ENCODE measurements at regions not wholly inside any gene's neighbourhood (a gene's known extent, or its start where the extent isn't known, plus 50 kb on each side); places are given as distances from the start of the nearest gene placed in this dataset.

GRCh38 chr2:137847443-137847842, 116.8 kb upstream of the HNMT start:
- TF ChIP-seq CTCF (optimal IDR thresholded peaks at IDR 0.05 in 1 of 3, IDR thresholded peaks at IDR 0.05 in 1 of 3, conservative IDR thresholded peaks at IDR 0.05 in 1 of 3; ENCODE audit: extremely low read depth in 1 of 3, insufficient read depth in 2 of 3, low read length in 3 of 3) (no peak), EZH2 (IDR thresholded peaks at IDR 0.05; ENCODE audit: low read length) (no peak)

Data from keratinocyte (primary cell).